Uterus (tissue), 2 donors: ENCODE measurements at regions not wholly inside any gene's neighbourhood (a gene's known extent, or its start where the extent isn't known, plus 50 kb on each side); places are given as distances from the start of the nearest gene placed in this dataset.

Experiments used
- CTCF ChIP-seq, 4 experiments: fragments of 200-600 bp in 2 of 4; fragments of 450-650 bp in 2 of 4; sonication (generic) in 2 of 4; IDR thresholded peaks; one replicate each; pipeline ENCODE4 v1.5.1; 2016 to 2019; ENCODE audit warnings: antibody characterized with exemption in 4 of 4, mild to moderate bottlenecking in 2 of 4, moderate library complexity in 1 of 4
- POLR2A ChIP-seq, 2 donors: fragments of 450-650 bp; IDR thresholded peaks; one replicate each; pipeline ENCODE4 v1.6.1; 2016; ENCODE audit warnings: antibody characterized with exemption in 2 of 2, mild to moderate bottlenecking in 1 of 2, moderate library complexity in 1 of 2

- TF ChIP-seq CTCF (IDR thresholded peaks at IDR 0.05) (no peak), POLR2A (IDR thresholded peaks at IDR 0.05) (no peak)
Observed at GRCh38 chr3:66715806-66716205, 215.0 kb upstream of the LRIG1 start.
